Activated T-cell treated with anti-CD3 and anti-CD28 coated beads, Interleukin-2, amount 50 U/mL, for 72 hours (primary cell): ENCODE measurements at regions not wholly inside any gene's neighbourhood (a gene's known extent, or its start where the extent isn't known, plus 50 kb on each side); places are given as distances from the start of the nearest gene placed in this dataset.

Experiments used
- ATAC-seq, 2 donors: fragments of 150-1000 bp; cut with Tn5 transposase; replicated peaks in 1 of 2; 2 replicates each; pipeline ENCODE4 v1.10.0; 2021; ENCODE audit warnings: moderate library complexity in 2 of 2, mild to moderate bottlenecking in 1 of 2
- DNase-seq, 2 donors: peaks; one replicate each; pipeline ENCODE4 v3.0.0; 2021 to 2022; ENCODE audit warnings: mixed read lengths in 1 of 2
- H3K27ac Mint-ChIP-seq: one replicate; pipeline ENCODE4 v1.8.0; 2022; ENCODE audit warnings: mild to moderate bottlenecking, moderate library complexity, mixed read lengths
- H3K27me3 Mint-ChIP-seq: one replicate; pipeline ENCODE4 v1.8.0; 2022; ENCODE audit warnings: low read depth, mixed read lengths
- H3K36me3 Mint-ChIP-seq, 2 donors: one replicate each; pipeline ENCODE4 v1.8.0; 2022; ENCODE audit warnings: mixed read lengths in 2 of 2, mild to moderate bottlenecking in 1 of 2; ENCODE audit not compliant: insufficient read depth in 2 of 2
- H3K4me1 Mint-ChIP-seq: one replicate; pipeline ENCODE4 v1.8.0; 2022; ENCODE audit warnings: low read depth, mixed read lengths
- H3K4me3 Mint-ChIP-seq, 2 donors: one replicate each; pipeline ENCODE4 v1.8.0; 2022; ENCODE audit warnings: mild to moderate bottlenecking in 2 of 2, mixed read lengths in 2 of 2, moderate library complexity in 2 of 2
- H3K9me3 Mint-ChIP-seq, 2 donors: one replicate each; pipeline ENCODE4 v1.8.0; 2022; ENCODE audit warnings: mixed read lengths in 2 of 2

DNA sequence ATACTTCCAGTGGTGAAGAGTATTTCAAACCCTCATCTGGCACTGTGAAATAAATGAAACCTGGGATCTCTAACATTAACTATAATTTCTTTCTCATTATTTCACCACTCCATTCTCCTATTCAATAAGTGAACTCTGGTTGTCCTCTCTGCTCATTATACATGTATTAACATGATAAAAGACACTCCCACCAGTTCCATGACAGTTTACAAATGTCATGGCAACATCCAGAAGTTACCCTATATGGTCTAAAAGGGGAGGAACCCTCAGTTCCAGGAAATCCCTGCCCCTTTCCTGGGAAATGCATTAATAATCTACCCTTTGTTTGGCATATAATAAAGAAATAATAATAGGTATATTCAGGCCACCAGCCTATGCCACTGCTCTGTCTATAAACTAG, 62.7 kb upstream of the BRINP3 start:
- ATAC-seq (no peak), DNase-seq (no peak)
- Mint-ChIP-seq H3K36me3 (no peaks in the 10 kb centered on the region), H3K4me3 (no peak overlapping the region), H3K27me3 (no peaks in the 10 kb centered on the region), H3K4me1 (no peaks in the 10 kb centered on the region), H3K9me3 (peaks cover 1 to 2% of the 10 kb centered on the region in 2 donors), H3K27ac (no peak overlapping the region)

DNA sequence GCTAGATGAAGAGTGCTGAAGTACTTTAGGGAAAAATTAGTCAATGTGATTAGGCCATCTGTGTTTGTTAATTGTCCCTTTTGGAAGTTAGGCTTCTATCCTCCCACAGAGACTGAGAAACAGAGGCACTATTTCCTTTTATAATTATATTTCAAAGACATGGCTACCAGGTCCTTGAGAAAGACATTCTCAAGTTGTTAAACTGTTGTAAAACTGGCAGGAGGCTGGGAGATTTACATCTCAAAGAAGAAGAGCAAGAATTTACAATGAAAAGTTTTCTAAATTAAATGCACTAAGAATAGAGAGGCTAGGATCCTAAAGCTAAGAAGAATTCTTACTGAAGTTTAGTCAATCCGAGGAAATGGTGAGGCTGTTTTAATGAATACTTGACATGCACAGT, 74.0 kb upstream of the BRINP3 start:
- no peaks in the 10 kb centered on the region for H3K36me3 Mint-ChIP-seq

DNA sequence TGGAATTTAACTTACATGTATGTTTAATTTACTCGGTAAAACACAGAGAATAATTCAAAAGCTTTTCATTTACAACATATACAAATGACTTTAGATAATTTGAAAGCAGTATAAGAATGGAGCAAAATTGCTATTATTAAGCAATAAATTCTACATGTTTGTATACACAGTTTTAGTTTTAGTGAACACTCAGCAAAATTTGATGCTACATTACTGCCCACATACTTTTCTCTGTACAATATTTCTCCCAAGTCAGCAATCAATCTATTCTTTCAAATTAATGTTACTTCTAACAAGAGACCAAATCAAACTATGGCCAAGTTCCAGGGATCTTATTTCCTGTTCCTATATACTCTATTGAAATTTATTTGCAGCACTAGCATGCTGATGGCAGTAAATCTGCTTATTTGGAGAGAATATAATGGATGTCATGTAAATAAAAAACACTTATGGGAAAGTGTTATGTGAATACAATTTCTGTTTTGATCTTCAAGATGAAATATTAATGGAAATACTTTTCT, 82.6 kb upstream of the BRINP3 start:
- H3K36me3 Mint-ChIP-seq = no peaks in the 10 kb centered on the region
- no peak overlapping the region for H3K4me3 Mint-ChIP-seq
- H3K27me3 Mint-ChIP-seq = no peaks in the 10 kb centered on the region
- ATAC-seq = no peak
- H3K9me3 Mint-ChIP-seq = peaks cover 2 to 6% of the 10 kb centered on the region in 2 donors
- DNase-seq = no peak
- no peak overlapping the region for H3K27ac Mint-ChIP-seq
- no peaks in the 10 kb centered on the region for H3K4me1 Mint-ChIP-seq

More for the DNA sequence above, 74.0 kb upstream of the BRINP3 start:
- no peak overlapping the region for H3K27ac Mint-ChIP-seq
- H3K4me3 Mint-ChIP-seq = no peak overlapping the region
- DNase-seq = no peak
- H3K9me3 Mint-ChIP-seq = peaks cover 2 to 7% of the 10 kb centered on the region in 2 donors
- H3K4me1 Mint-ChIP-seq = no peaks in the 10 kb centered on the region
- H3K27me3 Mint-ChIP-seq = no peaks in the 10 kb centered on the region
- ATAC-seq = no peak

DNA sequence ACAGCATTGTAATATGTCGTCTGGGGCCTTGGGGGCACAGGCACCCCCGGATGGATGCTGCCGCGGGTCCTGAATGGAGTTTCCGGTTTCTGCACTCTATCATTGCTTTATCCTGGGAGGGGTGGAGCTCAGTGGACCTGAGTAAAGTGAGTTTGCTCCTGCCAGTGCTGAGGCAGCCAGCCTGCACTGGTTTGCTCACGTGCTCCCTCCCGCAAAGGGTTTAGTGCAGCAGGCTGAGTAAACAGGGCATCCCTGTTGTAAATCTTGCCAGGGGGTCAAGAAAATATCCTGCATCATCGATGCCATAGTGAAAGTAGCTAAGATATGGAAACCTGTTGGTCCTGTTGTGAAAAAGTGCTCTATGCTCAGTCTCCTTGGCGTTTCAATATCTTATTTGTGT, 85.6 kb upstream of the BRINP3 start:
- Mint-ChIP-seq H3K36me3 (no peaks in the 10 kb centered on the region), H3K27me3 (no peaks in the 10 kb centered on the region), H3K27ac (no peak overlapping the region), H3K9me3 (peaks cover 2 to 3% of the 10 kb centered on the region in 2 donors), H3K4me1 (no peaks in the 10 kb centered on the region), H3K4me3 (no peak overlapping the region)
- DNase-seq (no peak), ATAC-seq (no peak)

DNA sequence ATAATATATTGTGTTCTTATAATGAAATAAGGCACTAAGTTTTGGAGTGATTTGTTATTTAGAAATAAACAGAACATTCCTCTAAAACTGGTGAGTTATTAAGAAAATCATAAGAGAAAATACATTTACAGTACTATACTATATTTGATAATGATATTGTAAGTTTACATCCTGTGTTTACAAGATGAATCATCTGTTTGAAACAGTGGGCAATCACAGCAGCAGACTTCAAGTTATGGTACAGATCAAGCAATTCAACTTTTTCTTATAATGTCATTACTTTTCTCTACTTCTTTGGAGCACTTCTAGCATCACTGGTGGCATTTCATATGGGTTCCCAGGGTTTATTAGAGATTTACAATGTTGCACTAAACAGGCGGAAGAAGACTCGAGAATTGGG, 86.5 kb upstream of the BRINP3 start:
- DNase-seq (no peak), ATAC-seq (no peak)
- Mint-ChIP-seq H3K4me3 (no peak overlapping the region), H3K9me3 (peaks cover 2 to 3% of the 10 kb centered on the region in 2 donors), H3K4me1 (no peaks in the 10 kb centered on the region), H3K27me3 (no peaks in the 10 kb centered on the region), H3K27ac (no peak overlapping the region), H3K36me3 (no peaks in the 10 kb centered on the region)

DNA sequence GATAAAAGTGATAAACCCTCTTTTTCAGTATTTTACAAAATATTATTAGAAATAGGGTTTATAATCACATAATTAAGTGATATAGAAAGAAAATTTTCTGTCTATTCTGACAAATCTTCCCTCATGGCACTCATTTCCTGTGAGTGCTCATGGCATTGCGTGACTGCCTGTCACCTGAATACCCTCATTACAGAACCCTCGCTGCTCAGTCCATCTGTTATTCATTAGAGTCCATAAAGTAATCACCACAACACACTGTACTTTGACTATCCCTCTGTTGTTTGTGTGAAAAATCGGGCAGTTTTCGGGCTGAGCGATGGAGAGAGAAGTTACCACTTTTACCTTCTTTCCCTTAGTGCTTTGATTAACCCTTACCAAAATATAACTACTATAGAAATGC, 100.4 kb upstream of the BRINP3 start:
- DNase-seq (no peak), ATAC-seq (no peak)
- H3K4me1 Mint-ChIP-seq = no peaks in the 10 kb centered on the region
- peaks cover 0 to 2% of the 10 kb centered on the region in 2 donors for H3K36me3 Mint-ChIP-seq
- H3K4me3 Mint-ChIP-seq = no peak overlapping the region
- H3K27ac Mint-ChIP-seq = no peak overlapping the region
- no peaks in the 10 kb centered on the region for H3K27me3 Mint-ChIP-seq
- H3K9me3 Mint-ChIP-seq = peaks cover 7 to 10% of the 10 kb centered on the region in 2 donors

DNA sequence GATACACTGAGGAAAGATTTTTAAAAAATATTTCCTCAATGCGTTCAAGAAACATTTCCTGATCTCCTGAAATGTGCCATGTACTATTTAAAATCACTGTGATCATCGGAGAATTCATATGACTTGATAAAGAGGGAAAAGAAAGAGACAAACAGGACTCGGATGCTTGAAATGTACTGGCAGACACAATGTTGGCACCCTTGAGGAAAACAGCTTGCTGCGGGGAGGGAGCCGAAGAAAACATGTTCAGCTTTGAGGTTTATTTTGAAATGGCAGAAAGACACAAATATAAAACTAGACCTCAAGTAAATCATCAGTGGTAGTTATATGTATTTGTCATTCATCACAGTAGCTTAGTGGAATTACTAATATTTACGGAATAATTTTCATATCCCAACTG, 100.9 kb upstream of the BRINP3 start:
- no peaks in the 10 kb centered on the region for H3K27me3 Mint-ChIP-seq
- no peak for ATAC-seq
- no peak overlapping the region for H3K27ac Mint-ChIP-seq
- H3K36me3 Mint-ChIP-seq = peaks cover 0 to 2% of the 10 kb centered on the region in 2 donors
- no peak for DNase-seq
- H3K4me1 Mint-ChIP-seq = no peaks in the 10 kb centered on the region
- H3K4me3 Mint-ChIP-seq = no peak overlapping the region
- H3K9me3 Mint-ChIP-seq = peaks cover 7 to 10% of the 10 kb centered on the region in 2 donors

DNA sequence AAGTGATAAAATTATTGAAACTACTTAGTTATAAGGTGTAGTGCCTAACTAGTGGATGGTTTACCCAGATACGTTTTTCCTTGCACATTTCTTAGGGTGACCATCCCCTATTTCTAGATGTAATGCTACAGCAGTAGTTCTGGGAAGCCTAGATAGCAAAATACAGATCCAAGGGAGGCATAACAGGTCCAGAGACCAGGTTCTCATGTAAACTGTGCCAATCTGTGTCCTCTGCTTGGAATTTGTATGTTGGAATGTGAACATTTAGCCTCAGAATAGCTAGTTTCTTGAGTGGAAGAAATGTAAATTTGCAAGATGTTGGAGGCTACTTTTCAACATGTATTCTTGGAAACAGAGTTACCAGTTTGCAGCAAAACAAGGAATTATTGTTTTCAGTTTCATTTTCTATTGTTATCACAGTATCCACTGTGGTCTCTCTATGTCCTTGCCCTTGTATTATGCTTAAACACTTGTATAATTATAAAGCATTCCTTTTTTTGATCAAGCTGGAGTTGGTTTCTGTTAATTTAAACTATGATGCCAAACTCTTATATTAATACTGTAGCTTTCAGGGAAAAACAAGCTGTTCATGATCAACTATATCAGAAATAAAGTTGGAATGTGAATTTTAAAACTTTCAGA, 102.0 kb upstream of the BRINP3 start:
- peaks cover 0 to 2% of the 10 kb centered on the region in 2 donors for H3K36me3 Mint-ChIP-seq
- peaks cover 3 to 7% of the 10 kb centered on the region in 2 donors for H3K9me3 Mint-ChIP-seq

DNA sequence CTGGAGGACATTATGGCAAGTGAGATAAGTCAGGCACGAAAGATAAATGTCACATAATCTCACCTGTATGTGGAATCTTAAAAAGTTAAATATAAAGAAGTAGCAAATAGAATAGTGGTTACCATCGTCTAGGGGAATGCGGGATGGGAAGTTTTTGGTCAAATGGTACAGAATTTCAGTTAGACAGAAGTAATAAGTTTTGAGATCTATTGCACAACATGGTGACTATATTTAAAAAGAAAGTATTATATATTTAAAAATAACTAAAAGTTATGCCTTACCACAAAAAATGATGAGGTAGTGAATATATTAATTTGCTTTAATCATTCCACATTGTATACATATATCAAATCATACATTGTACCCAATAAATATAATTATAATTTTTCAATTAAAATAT, 106.2 kb upstream of the BRINP3 start:
- ATAC-seq (no peak), DNase-seq (no peak)
- Mint-ChIP-seq H3K9me3 (peaks cover 4 to 6% of the 10 kb centered on the region in 2 donors), H3K4me3 (no peak overlapping the region), H3K27ac (no peak overlapping the region), H3K4me1 (no peaks in the 10 kb centered on the region), H3K27me3 (no peaks in the 10 kb centered on the region), H3K36me3 (no peaks in the 10 kb centered on the region)

More for the DNA sequence above, 102.0 kb upstream of the BRINP3 start:
- DNase-seq (no peak), ATAC-seq (no peak)
- no peak overlapping the region for H3K27ac Mint-ChIP-seq
- no peaks in the 10 kb centered on the region for H3K4me1 Mint-ChIP-seq
- H3K27me3 Mint-ChIP-seq = no peaks in the 10 kb centered on the region
- H3K4me3 Mint-ChIP-seq = no peak overlapping the region

DNA sequence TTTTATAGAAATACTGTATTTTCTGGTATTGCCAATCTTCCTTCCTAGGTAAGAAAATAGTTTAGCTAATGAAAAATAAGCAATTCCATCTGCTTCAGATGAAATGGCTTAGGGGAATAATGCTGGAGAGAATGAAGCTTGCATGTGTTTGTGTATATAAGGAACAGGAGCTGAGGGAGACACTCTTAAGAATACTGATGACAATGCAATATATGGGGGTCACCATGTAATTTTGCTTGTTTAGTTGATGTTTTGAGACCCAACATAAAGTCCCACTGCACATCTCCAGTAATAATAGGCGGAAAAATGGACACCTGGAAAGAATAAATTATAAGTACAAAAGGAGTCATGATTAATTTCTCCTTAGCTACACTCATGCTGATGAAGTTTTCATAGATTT, 110.8 kb upstream of the BRINP3 start:
- Mint-ChIP-seq H3K9me3 (peaks cover 3 to 12% of the 10 kb centered on the region in 2 donors), H3K36me3 (no peaks in the 10 kb centered on the region), H3K27ac (no peak overlapping the region), H3K4me3 (no peak overlapping the region), H3K4me1 (no peaks in the 10 kb centered on the region), H3K27me3 (no peaks in the 10 kb centered on the region)
- ATAC-seq (no peak), DNase-seq (no peak)

DNA sequence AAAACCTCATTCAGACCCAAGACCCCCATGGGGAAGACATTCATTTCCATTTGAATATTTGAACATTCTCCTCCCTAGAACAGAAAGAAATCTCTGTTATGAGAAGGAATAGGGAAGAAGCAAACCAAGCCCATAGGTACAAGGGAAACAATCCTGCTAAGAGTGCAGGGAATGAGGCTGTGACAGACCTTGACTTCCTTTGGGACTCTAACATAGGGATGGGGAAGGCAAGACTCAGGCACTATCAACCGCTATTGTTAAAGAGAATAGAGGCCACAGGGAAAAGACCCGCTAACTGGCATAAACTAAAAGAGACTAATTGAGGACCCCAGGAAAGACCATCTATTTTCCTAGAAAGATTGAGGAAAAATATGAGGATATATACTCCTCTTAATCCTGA, 117.8 kb upstream of the BRINP3 start:
- Mint-ChIP-seq H3K9me3 (peaks cover 5 to 6% of the 10 kb centered on the region in 2 donors), H3K36me3 (no peaks in the 10 kb centered on the region), H3K27me3 (no peaks in the 10 kb centered on the region), H3K4me1 (no peaks in the 10 kb centered on the region), H3K27ac (no peak overlapping the region), H3K4me3 (no peak overlapping the region)
- DNase-seq (no peak), ATAC-seq (no peak)

DNA sequence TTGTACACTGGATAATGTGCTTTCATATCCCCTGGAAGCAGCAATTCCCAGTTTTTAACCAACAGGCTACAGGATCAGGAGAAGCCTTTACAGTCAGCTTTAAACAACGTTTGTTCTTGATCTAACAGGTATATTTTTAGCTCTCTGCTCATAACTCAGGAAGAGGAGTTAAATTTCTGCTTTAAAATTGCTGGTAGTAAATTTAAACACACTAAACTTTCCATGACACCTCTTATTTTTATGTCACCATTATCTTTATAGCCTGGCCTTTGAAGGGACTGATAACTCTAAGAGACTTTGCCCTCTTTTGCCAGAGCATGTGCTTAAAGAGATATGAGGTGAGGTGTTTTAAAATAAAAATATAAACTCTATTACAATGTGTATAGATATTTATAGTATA, 119.6 kb upstream of the BRINP3 start:
- no peaks in the 10 kb centered on the region for H3K36me3 Mint-ChIP-seq

DNA sequence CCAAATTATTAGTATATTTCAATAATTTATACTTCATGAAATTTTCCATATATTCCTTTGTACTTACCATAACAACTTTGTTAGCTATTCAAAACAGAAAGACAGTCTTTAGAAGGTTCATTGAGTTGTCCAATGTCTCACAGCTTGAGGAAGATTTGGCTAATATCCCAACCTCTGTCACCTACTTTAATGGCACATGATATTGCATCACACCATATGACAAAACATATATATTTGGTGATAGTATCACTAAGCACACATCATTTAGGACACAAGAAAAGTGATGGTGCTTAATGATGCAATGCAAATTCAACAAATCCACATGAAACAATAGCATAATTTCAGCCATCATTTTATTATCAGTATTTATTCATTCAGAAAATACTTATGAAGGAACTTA, 122.0 kb upstream of the BRINP3 start:
- H3K27ac Mint-ChIP-seq = no peak overlapping the region
- H3K9me3 Mint-ChIP-seq = peaks cover 5 to 6% of the 10 kb centered on the region in 2 donors
- no peak overlapping the region for H3K4me3 Mint-ChIP-seq
- ATAC-seq = no peak
- no peaks in the 10 kb centered on the region for H3K4me1 Mint-ChIP-seq
- DNase-seq = no peak
- H3K36me3 Mint-ChIP-seq = no peaks in the 10 kb centered on the region
- H3K27me3 Mint-ChIP-seq = no peaks in the 10 kb centered on the region

More for the DNA sequence above, 119.6 kb upstream of the BRINP3 start:
- DNase-seq (no peak), ATAC-seq (no peak)
- H3K9me3 Mint-ChIP-seq = peaks cover 5 to 7% of the 10 kb centered on the region in 2 donors
- no peak overlapping the region for H3K4me3 Mint-ChIP-seq
- H3K27me3 Mint-ChIP-seq = no peaks in the 10 kb centered on the region
- H3K27ac Mint-ChIP-seq = no peak overlapping the region
- H3K4me1 Mint-ChIP-seq = no peaks in the 10 kb centered on the region

DNA sequence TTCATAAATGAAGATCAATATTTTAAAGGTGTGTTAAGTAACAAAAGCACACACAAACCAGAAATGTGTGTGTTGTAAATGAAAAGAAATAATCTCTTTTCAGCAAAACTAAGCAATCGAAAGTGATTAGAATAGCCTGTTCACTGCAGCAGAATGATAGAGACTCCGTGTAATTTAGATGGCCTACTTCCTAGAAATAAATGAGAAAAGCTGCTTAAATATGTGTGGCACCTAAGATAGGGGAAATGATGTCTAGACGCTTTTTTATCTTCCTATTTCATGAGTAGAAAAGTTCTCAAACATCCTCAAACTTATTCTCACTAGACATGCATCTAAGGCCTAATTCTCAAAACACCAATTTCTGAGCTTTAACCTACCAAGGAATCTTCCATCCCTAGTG, 124.7 kb upstream of the BRINP3 start:
- no peaks in the 10 kb centered on the region for H3K27me3 Mint-ChIP-seq
- ATAC-seq = no peak
- no peaks in the 10 kb centered on the region for H3K4me1 Mint-ChIP-seq
- DNase-seq = no peak
- no peak overlapping the region for H3K27ac Mint-ChIP-seq
- no peak overlapping the region for H3K4me3 Mint-ChIP-seq
- peaks cover 2 to 3% of the 10 kb centered on the region in 2 donors for H3K9me3 Mint-ChIP-seq
- H3K36me3 Mint-ChIP-seq = no peaks in the 10 kb centered on the region
